Stomach (tissue), 8 donors: ENCODE measurements at regions not wholly inside any gene's neighbourhood (a gene's known extent, or its start where the extent isn't known, plus 50 kb on each side); places are given as distances from the start of the nearest gene placed in this dataset.

Source experiments
- DNase-seq, 2 donors: peaks; one replicate each; pipeline versions ENCODE4 v3.0.0 to v3.0.0-alpha.2; 2013 to 2019
- H3K27ac ChIP-seq, 5 donors: fragments of 200-600 bp in 4 of 5; sonication (generic) in 4 of 5; one replicate each; pipeline ENCODE4 v1.5.1; 2013 to 2019; ENCODE audit warnings: mild to moderate bottlenecking in 1 of 5, moderate library complexity in 1 of 5
- H3K27me3 ChIP-seq, 3 donors: fragments of 200-600 bp; sonication (generic); one replicate each; pipeline ENCODE4 v1.5.1; 2017 to 2019; ENCODE audit warnings: mixed run types in 1 of 3
- H3K36me3 ChIP-seq, 4 donors: fragments of 200-600 bp; sonication (generic); 1 replicate in 3 of 4; 2 replicates in 1 of 4; pipeline ENCODE4 v1.5.1; 2016 to 2019
- H3K4me1 ChIP-seq, 4 donors: fragments of 200-600 bp; sonication (generic); one replicate each; pipeline ENCODE4 v1.5.1; 2016 to 2019
- H3K4me3 ChIP-seq, 4 donors: fragments of 200-600 bp; sonication (generic) in 3 of 4; one replicate each; pipeline ENCODE4 v1.5.1; 2016 to 2019; ENCODE audit warnings: mild to moderate bottlenecking in 1 of 4
- H3K9me3 ChIP-seq, 4 donors: fragments of 200-600 bp; sonication (generic); one replicate each; pipeline ENCODE4 v1.5.1; 2016 to 2019
- EP300 ChIP-seq: sonication (generic); formaldehyde crosslinking; IDR thresholded peaks from one replicate; pipeline ENCODE4 v1.6.1; 2017; ENCODE audit warnings: antibody characterized with exemption
- POLR2A ChIP-seq, 4 donors: fragments of 450-650 bp; IDR thresholded peaks; one replicate each; pipeline ENCODE4 v1.6.1; 2016; ENCODE audit warnings: antibody characterized with exemption in 4 of 4, control low read depth in 2 of 4, mild to moderate bottlenecking in 1 of 4, moderate library complexity in 1 of 4
- POLR2AphosphoS5 ChIP-seq, 3 donors: sonication (generic); formaldehyde crosslinking; IDR thresholded peaks; one replicate each; pipeline ENCODE4 v1.6.1; 2016; ENCODE audit warnings: antibody characterized with exemption in 3 of 3
- WGBS, 5 donors: extraction: QIAGEN DNeasy Blood & Tissue Kit in 3 of 5; methylation state at CpG; one replicate each; pipeline versions ENCODE4 v1.1.5 to v1.1.7; 2013 to 2018; 5-methylcytosine and 5-hydroxymethylcytosine counted together
- intact Hi-C: fragments of 100-400 bp; cut with DNase I; formaldehyde crosslinking; loops from one replicate; pipeline ENCODE4 v1.15.1; 2023; ENCODE audit warnings: low total_unique reads
- TF ChIP-seq, protein P1 (sequence below), 7 experiments: fragments of 450-650 bp in 4 of 7; fragments of 200-600 bp in 3 of 7; sonication (generic) in 3 of 7; IDR thresholded peaks; one replicate each; pipeline ENCODE4 v1.5.1; 2016 to 2019; ENCODE audit warnings: antibody characterized with exemption in 7 of 7, control low read depth in 2 of 7, mild to moderate bottlenecking in 1 of 7
- donor health status: healthy with polysubstance abuse.
- donor health status: Bipolar disorder and iron deficiency.
- donor health status: healthy.

DNA sequence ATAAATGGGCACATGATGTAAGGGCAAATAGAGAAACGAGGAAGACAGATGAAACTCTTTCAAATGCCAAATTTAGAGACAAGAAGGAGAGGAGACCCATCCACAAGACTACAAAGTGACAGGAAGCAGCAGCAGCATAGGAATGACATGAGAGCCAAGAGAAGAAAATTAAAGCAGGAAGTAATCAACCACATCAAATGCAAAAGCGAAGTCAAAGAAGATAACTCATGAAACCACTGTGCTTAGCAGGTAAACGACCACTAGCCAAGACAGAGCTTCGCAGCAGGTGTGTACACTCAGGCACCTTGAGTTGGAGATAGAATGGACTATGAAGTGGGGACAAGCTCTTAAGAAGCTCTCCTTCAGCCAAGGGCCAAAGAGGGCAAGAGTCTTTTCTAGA, 64.1 kb downstream of the KLF12 start:
- H3K27me3 ChIP-seq, result no peaks in the 10 kb centered on the region
- peaks cover 0 to 32% (median 7%) of the 10 kb centered on the region in 4 donors for H3K4me1 ChIP-seq
- H3K36me3 ChIP-seq, result no peaks in the 10 kb centered on the region
- no peak overlapping the region for H3K4me3 ChIP-seq
- DNase-seq, result peak in 1 of 2 donors; percentile 37
- intact Hi-C loops, result no loop called here
- H3K27ac ChIP-seq, result no peak overlapping the region
- TF ChIP-seq POLR2AphosphoS5 (IDR thresholded peaks at IDR 0.05) (no peak), POLR2A (IDR thresholded peaks at IDR 0.05) (no peak), EP300 (no peak)
- TF ChIP-seq, protein P1, sequence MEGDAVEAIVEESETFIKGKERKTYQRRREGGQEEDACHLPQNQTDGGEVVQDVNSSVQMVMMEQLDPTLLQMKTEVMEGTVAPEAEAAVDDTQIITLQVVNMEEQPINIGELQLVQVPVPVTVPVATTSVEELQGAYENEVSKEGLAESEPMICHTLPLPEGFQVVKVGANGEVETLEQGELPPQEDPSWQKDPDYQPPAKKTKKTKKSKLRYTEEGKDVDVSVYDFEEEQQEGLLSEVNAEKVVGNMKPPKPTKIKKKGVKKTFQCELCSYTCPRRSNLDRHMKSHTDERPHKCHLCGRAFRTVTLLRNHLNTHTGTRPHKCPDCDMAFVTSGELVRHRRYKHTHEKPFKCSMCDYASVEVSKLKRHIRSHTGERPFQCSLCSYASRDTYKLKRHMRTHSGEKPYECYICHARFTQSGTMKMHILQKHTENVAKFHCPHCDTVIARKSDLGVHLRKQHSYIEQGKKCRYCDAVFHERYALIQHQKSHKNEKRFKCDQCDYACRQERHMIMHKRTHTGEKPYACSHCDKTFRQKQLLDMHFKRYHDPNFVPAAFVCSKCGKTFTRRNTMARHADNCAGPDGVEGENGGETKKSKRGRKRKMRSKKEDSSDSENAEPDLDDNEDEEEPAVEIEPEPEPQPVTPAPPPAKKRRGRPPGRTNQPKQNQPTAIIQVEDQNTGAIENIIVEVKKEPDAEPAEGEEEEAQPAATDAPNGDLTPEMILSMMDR (IDR thresholded peaks at IDR 0.05), result no peak
- WGBS, 5 donors, result 71 to 76% (median 72%) methylated on average over 4 of the region's 4 CpGs
- no peaks in the 10 kb centered on the region for H3K9me3 ChIP-seq

DNA sequence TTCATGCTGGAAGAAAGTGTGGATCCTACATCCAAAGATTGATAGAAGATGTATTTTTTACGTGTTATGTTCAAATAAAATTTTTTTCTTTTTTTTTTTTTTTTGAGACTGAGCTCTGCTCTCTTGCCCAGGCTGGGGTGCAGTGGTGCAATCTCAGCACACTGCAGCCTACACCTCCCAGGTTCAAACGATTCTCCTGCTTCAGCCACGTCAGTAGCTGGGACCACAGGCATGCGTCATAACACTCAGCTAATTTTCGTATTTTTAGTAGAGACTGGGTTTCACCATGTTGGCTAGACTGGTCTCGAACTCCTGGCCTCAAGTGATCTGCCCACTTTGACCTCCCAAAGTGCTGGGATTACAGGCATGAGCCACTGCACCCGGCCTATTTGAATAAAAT, 65.7 kb downstream of the KLF12 start:
- peaks cover 0 to 25% (median 6%) of the 10 kb centered on the region in 4 donors for H3K4me1 ChIP-seq
- 90 to 93% (median 92%) methylated on average over 7 of the region's 7 CpGs for WGBS, 5 donors
- H3K27me3 ChIP-seq, result no peaks in the 10 kb centered on the region
- DNase-seq, result no peak
- H3K4me3 ChIP-seq, result no peak overlapping the region
- H3K36me3 ChIP-seq, result no peaks in the 10 kb centered on the region
- TF ChIP-seq POLR2AphosphoS5 (IDR thresholded peaks at IDR 0.05) (no peak), POLR2A (IDR thresholded peaks at IDR 0.05) (no peak), EP300 (no peak)
- TF ChIP-seq, protein P1 (IDR thresholded peaks at IDR 0.05), result no peak
- intact Hi-C loops, result no loop called here
- H3K27ac ChIP-seq, result no peak overlapping the region
- H3K9me3 ChIP-seq, result no peaks in the 10 kb centered on the region

DNA sequence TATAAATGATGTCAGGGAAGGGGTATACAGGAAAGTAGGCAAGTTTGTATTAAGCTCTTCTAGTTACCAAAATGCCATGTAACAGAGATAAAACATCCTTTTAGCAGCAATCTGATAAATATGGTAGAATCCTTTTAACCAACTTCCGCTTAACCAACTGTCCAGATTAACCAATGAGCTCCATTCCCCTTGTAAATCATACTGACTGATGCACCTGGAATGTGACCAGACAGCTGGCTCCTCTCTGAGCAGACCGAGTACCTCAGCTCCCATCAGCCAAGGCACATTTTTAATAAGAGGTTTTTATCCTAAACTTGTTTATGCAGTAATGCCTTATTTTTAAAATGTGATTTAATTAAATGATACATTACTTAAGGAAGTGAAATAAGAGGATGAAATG, 66.4 kb downstream of the KLF12 start:
- Histone ChIP-seq H3K4me3 (no peak overlapping the region), H3K36me3 (no peaks in the 10 kb centered on the region), H3K27ac (no peak overlapping the region), H3K4me1 (peaks cover 0 to 29% (median 8%) of the 10 kb centered on the region in 4 donors), H3K9me3 (no peaks in the 10 kb centered on the region), H3K27me3 (no peaks in the 10 kb centered on the region)
- TF ChIP-seq POLR2A (IDR thresholded peaks at IDR 0.05) (no peak), EP300 (no peak)
- intact Hi-C loops, result no loop called here
- no peak for DNase-seq
- 77 to 96% (median 90%) methylated on average over 2 of the region's 2 CpGs for WGBS, 5 donors

DNA sequence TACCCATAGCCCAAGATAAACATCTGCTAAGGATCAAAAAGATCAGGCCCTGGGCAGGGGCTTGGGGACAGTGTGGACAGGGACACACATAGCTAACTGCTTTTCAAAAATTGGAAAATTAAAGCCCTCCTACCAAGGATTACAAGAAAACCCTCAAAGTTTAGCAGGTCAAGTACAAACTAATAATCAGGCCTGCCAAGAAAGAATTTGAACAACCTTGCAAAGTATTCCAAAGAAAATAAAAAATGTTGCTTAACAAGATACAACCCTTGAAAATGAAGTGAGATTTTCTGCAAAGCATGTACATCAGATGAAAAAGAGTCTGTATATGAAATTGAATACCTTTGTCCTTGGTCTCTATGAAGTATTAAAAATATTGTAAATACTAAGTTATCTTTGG, 67.3 kb downstream of the KLF12 start:
- H3K4me1 ChIP-seq, result peaks cover 0 to 38% (median 13%) of the 10 kb centered on the region in 4 donors
- TF ChIP-seq POLR2A (IDR thresholded peaks at IDR 0.05), result no peak
- TF ChIP-seq EP300, result no peak
- TF ChIP-seq, protein P1 (IDR thresholded peaks at IDR 0.05), result no peak
- TF ChIP-seq POLR2AphosphoS5 (IDR thresholded peaks at IDR 0.05), result no peak
- DNase-seq, result no peak
- no peaks in the 10 kb centered on the region for H3K27me3 ChIP-seq
- H3K27ac ChIP-seq, result no peak overlapping the region
- no peak overlapping the region for H3K4me3 ChIP-seq
- intact Hi-C loops, result no loop called here
- H3K36me3 ChIP-seq, result no peaks in the 10 kb centered on the region
- no peaks in the 10 kb centered on the region for H3K9me3 ChIP-seq

DNA sequence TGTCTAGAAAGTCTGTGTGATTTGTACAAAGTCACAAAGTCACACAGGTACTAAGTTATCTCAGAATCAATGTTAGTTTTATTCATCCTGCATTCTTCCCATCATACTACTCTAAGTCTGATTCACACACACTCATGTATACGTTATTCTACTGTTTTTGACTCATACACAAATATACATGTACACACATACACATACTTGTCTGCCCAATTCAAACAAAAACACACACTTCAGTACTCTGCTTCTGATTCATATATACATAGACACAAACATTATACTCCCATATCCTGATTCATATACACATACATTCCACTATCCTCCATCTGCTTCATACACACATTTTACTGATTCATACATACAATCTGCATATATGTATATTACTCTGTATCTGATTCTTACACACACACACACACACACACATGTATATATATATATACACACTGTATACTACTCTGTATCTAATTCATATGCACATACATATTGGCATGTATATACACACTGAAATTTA, 69.3 kb downstream of the KLF12 start:
- Histone ChIP-seq H3K27ac (no peak overlapping the region), H3K4me3 (no peak overlapping the region), H3K4me1 (peaks cover 0 to 40% (median 16%) of the 10 kb centered on the region in 4 donors), H3K9me3 (no peaks in the 10 kb centered on the region), H3K27me3 (no peaks in the 10 kb centered on the region), H3K36me3 (no peaks in the 10 kb centered on the region)
- no peak for TF ChIP-seq EP300
- DNase-seq, result no peak
- WGBS, 5 donors, result 78 to 96% (median 86%) methylated on average over 1 of the region's 1 CpG
- intact Hi-C loops, result no loop called here
